ENCODE measurements at regions not wholly inside any gene's neighbourhood (a gene's known extent, or its start where the extent isn't known, plus 50 kb on each side); places are given as distances from the start of the nearest gene placed in this dataset.

DNA sequence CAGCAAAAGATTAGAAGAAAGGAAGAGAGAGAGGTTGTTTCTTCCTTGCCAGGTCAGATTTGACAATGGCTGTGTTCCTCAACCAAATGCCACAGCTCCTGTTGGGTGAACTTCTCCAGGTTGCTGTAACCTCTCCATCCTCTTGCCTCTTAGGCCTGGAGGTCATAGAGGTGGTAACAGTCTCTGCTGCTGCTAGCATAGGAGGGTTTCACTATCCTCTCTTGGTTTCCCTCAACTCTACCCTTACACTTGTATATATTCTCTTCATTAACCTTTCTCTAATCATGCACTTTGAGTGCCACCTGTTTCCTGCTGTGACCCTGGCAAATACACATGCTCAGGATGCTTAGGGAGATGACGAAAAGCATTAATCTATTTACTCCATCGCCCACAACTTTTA lies 67.7 kb upstream of the HIF1A start:
- Histone ChIP-seq H3K9me3 (ENCODE audit: control insufficient read depth, insufficient read depth, low read depth, low read length) (no peaks in the 10 kb centered on the region), H3K4me3 (ENCODE audit: low read depth, low read length) (no peak overlapping the region), H3K9ac (ENCODE audit: low read length) (no peak overlapping the region), H3K4me1 (ENCODE audit: control insufficient read depth, insufficient read depth, low read length) (peaks cover 4% of the 10 kb centered on the region), H3K27me3 (ENCODE audit: control insufficient read depth, insufficient read depth, low read length) (no peaks in the 10 kb centered on the region), H3K27ac (ENCODE audit: low read depth, low read length) (no peak overlapping the region), H3K36me3 (ENCODE audit: control insufficient read depth, insufficient read depth, low read length) (no peaks in the 10 kb centered on the region)

DNA sequence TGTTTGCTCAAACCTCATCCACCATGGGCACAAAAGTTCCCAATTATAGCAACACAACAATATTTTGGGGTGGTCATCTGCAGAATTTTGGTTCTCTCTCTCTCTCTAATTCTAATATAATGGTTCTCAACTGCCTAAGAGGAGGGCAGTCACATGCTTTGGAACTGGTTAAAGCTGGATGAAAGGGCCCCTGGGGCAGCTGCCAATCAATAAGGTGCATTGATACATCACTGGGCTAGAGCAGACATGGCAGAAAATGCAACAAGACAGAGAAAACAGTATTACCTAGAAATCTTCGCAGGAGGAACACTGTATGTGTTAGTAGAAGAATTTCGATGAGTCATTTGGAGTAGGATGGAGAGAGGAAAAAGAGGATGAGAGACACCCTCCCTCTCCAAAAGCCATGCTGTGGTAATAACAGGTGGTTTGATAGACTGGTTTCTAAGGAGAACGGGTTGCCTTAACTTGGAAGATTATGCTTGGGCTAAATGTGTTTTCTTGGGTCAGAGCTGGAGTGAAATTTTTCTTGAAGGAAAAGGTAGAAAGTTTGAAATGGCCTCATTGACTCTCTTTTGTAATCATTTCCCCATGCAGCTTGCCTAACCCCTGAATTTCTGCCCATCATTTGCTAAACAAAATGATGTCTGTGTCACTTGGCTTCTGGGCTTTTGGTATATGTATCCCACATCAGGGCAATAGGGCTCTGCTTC lies 67.1 kb upstream of the HIF1A start:
- no peak overlapping the region for H3K9ac ChIP-seq (ENCODE audit: low read length)
- H3K4me3 ChIP-seq (ENCODE audit: low read depth, low read length), result no peak overlapping the region
- H3K36me3 ChIP-seq (ENCODE audit: control insufficient read depth, insufficient read depth, low read length), result no peaks in the 10 kb centered on the region
- H3K27me3 ChIP-seq (ENCODE audit: control insufficient read depth, insufficient read depth, low read length), result no peaks in the 10 kb centered on the region
- H3K4me1 ChIP-seq (ENCODE audit: control insufficient read depth, insufficient read depth, low read length), result peaks cover 4% of the 10 kb centered on the region
- H3K27ac ChIP-seq (ENCODE audit: low read depth, low read length), result no peak overlapping the region
- no peaks in the 10 kb centered on the region for H3K9me3 ChIP-seq (ENCODE audit: control insufficient read depth, insufficient read depth, low read depth, low read length)

DNA sequence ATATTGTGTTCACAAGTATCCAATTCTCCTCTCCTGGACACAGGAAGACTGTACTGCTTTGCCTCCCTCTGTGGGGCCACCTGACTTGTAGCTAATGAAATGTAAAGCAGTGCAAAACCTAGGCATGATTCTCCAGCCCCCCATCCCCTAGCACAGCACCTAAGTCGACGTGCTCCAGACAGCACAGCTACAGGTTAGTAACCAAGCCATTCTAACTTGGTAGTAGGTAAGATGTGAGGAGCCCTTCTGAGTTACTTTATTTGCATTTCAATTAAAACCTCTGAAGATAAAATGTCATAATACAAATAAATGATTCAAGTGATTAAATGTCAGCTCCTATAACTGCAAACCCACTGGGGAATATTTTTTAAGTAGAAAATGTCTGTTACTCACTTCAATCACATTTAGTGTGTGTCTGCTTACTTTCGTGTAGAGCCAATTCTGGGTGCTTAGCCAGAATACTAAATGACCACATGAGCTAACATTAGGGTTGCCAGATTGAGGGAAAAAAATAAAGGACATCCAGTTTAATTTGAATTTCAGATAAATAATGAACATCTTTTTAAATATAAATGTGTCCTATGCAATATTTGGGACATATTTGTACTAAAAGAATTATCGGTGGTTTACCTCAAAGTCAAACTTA lies 64.8 kb upstream of the HIF1A start:
- H3K4me1 ChIP-seq (ENCODE audit: control insufficient read depth, insufficient read depth, low read length), result no peaks in the 10 kb centered on the region; the same call in 1 of the 2 replicates
- H3K27me3 ChIP-seq (ENCODE audit: control insufficient read depth, insufficient read depth, low read length), result no peaks in the 10 kb centered on the region
- no peak overlapping the region for H3K9ac ChIP-seq (ENCODE audit: low read length)
- no peak overlapping the region for H3K4me3 ChIP-seq (ENCODE audit: low read depth, low read length)
- no peak overlapping the region for H3K27ac ChIP-seq (ENCODE audit: low read depth, low read length)
- no peaks in the 10 kb centered on the region for H3K36me3 ChIP-seq (ENCODE audit: control insufficient read depth, insufficient read depth, low read length)
- no peaks in the 10 kb centered on the region for H3K9me3 ChIP-seq (ENCODE audit: control insufficient read depth, insufficient read depth, low read depth, low read length)

DNA sequence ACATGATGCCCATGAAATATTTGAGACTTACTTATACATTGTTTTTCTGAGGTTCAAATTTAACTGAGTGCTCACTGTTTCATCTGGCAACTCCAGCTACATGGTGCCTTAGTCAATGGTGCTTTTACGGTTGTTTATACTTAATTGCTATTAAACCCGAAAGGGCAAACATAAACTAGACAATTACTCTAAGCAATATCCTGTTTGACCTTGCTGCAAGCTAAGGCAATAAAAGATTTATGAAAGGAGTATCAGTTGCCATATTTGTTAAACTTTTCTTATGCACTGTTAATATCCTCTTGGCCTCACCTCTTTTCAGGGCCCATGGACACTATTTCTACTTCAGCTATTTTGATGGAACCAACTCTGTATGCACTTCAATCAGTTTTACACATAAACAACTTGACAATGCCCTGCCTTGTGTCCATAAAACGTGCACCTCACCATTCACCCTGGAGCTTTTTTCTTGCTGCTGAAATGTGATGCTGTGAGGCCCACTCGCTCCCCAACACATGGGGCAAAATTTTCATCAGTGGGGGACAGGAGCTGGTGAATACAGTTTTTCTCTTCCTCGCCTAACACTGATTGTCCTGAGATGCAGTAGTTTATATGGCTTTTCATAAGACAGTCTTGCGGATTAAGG lies 64.1 kb upstream of the HIF1A start:
- no peak overlapping the region for H3K27ac ChIP-seq (ENCODE audit: low read depth, low read length)
- H3K36me3 ChIP-seq (ENCODE audit: control insufficient read depth, insufficient read depth, low read length), result no peaks in the 10 kb centered on the region
- no peaks in the 10 kb centered on the region for H3K27me3 ChIP-seq (ENCODE audit: control insufficient read depth, insufficient read depth, low read length)
- no peak overlapping the region for H3K9ac ChIP-seq (ENCODE audit: low read length)
- no peaks in the 10 kb centered on the region for H3K9me3 ChIP-seq (ENCODE audit: control insufficient read depth, insufficient read depth, low read depth, low read length)
- no peak overlapping the region for H3K4me3 ChIP-seq (ENCODE audit: low read depth, low read length)
- no peaks in the 10 kb centered on the region; the same call in 1 of the 2 replicates for H3K4me1 ChIP-seq (ENCODE audit: control insufficient read depth, insufficient read depth, low read length)

DNA sequence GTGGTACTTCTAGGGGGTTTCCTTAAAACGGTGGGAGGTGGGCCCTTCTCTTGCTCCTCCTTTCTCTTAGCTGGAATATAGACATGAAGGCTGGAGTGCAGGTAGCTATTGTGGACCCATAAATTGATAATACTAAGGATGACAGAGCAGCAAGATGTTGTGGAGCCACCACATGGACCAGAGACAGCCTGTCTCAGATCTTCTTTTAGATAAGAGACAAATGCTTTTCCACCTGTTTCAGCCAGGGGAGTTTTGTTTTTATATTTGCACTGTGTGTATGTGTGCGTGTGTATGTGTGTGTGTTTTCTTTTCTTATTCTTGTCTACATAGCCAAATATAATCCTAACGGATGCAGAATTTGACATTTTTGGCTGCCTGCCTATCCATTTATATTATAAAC lies 62.9 kb upstream of the HIF1A start:
- no peak overlapping the region for H3K27ac ChIP-seq (ENCODE audit: low read depth, low read length)
- H3K4me3 ChIP-seq (ENCODE audit: low read depth, low read length), result no peak overlapping the region
- H3K9ac ChIP-seq (ENCODE audit: low read length), result no peak overlapping the region
- H3K4me1 ChIP-seq (ENCODE audit: control insufficient read depth, insufficient read depth, low read length), result no peaks in the 10 kb centered on the region; the same call in 1 of the 2 replicates
- H3K27me3 ChIP-seq (ENCODE audit: control insufficient read depth, insufficient read depth, low read length), result no peaks in the 10 kb centered on the region
- H3K9me3 ChIP-seq (ENCODE audit: control insufficient read depth, insufficient read depth, low read depth, low read length), result no peaks in the 10 kb centered on the region
- no peaks in the 10 kb centered on the region for H3K36me3 ChIP-seq (ENCODE audit: control insufficient read depth, insufficient read depth, low read length)

DNA sequence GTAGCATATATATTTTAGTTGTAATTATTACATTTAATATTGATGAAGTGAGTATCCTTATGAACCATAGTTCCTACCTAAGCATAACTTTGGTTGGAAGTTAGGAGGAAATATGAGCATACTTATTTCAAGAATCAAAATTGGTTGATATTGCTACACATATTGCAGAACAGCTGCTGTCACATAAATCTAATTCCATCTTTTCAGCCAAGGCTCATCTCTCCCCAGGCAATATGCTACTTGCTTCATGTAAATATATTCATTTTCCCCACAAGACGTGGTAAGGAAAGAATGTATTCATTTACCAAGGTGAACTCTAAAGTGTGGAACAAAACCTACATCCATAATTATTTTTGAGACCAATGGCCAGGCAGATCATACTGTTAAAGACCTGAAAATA lies 62.5 kb upstream of the HIF1A start:
- no peak overlapping the region for H3K4me3 ChIP-seq (ENCODE audit: low read depth, low read length)
- no peaks in the 10 kb centered on the region for H3K27me3 ChIP-seq (ENCODE audit: control insufficient read depth, insufficient read depth, low read length)
- H3K4me1 ChIP-seq (ENCODE audit: control insufficient read depth, insufficient read depth, low read length), result no peaks in the 10 kb centered on the region; the same call in 1 of the 2 replicates
- H3K9me3 ChIP-seq (ENCODE audit: control insufficient read depth, insufficient read depth, low read depth, low read length), result no peaks in the 10 kb centered on the region
- no peak overlapping the region for H3K9ac ChIP-seq (ENCODE audit: low read length)
- no peaks in the 10 kb centered on the region for H3K36me3 ChIP-seq (ENCODE audit: control insufficient read depth, insufficient read depth, low read length)
- no peak overlapping the region for H3K27ac ChIP-seq (ENCODE audit: low read depth, low read length)

DNA sequence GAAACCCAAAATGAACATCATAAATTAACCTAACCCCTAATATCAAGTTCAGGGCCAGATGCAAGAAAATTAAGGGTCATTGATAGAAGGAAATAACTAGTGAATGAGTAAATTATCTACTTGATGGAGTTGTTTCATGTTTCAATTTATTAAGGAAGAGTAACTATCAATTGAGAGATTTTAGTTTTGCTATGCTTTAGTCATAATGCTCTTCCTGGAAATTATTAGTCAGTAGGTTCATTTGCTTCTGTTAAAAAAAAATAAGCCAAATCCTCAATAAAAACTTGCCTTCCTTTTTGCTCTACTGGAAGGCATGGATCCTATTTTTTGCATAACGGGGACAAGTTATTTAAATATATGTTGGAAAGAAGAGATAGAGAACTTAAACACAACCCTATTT lies 59.0 kb upstream of the HIF1A start:
- Histone ChIP-seq H3K4me1 (ENCODE audit: control insufficient read depth, insufficient read depth, low read length) (no peaks in the 10 kb centered on the region), H3K27ac (ENCODE audit: low read depth, low read length) (no peak overlapping the region), H3K36me3 (ENCODE audit: control insufficient read depth, insufficient read depth, low read length) (no peaks in the 10 kb centered on the region), H3K9ac (ENCODE audit: low read length) (no peak overlapping the region), H3K4me3 (ENCODE audit: low read depth, low read length) (no peak overlapping the region), H3K27me3 (ENCODE audit: control insufficient read depth, insufficient read depth, low read length) (no peaks in the 10 kb centered on the region), H3K9me3 (ENCODE audit: control insufficient read depth, insufficient read depth, low read depth, low read length) (no peaks in the 10 kb centered on the region)

DNA sequence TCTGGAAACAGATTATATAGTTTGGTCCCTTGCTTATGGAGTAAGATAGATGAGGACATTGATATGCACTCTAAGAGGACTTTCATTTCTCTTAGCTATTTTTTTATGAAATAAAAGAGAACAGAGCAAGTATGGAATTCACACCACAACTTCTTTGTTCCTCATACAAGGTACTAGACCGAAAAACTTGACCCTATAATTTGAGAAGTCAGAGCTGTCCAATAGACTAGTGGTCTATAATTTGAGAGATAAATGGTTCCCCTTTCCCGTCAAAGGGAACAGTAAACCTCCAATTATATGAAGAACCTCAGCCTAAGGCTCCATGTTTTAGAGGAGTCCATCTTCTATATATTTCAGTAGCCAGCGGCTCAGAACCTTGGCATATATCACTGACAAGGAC lies 58.5 kb upstream of the HIF1A start:
- Histone ChIP-seq H3K27ac (ENCODE audit: low read depth, low read length) (no peak overlapping the region), H3K36me3 (ENCODE audit: control insufficient read depth, insufficient read depth, low read length) (no peaks in the 10 kb centered on the region), H3K9me3 (ENCODE audit: control insufficient read depth, insufficient read depth, low read depth, low read length) (no peaks in the 10 kb centered on the region), H3K4me3 (ENCODE audit: low read depth, low read length) (no peak overlapping the region), H3K9ac (ENCODE audit: low read length) (no peak overlapping the region), H3K4me1 (ENCODE audit: control insufficient read depth, insufficient read depth, low read length) (no peaks in the 10 kb centered on the region), H3K27me3 (ENCODE audit: control insufficient read depth, insufficient read depth, low read length) (no peaks in the 10 kb centered on the region)

DNA sequence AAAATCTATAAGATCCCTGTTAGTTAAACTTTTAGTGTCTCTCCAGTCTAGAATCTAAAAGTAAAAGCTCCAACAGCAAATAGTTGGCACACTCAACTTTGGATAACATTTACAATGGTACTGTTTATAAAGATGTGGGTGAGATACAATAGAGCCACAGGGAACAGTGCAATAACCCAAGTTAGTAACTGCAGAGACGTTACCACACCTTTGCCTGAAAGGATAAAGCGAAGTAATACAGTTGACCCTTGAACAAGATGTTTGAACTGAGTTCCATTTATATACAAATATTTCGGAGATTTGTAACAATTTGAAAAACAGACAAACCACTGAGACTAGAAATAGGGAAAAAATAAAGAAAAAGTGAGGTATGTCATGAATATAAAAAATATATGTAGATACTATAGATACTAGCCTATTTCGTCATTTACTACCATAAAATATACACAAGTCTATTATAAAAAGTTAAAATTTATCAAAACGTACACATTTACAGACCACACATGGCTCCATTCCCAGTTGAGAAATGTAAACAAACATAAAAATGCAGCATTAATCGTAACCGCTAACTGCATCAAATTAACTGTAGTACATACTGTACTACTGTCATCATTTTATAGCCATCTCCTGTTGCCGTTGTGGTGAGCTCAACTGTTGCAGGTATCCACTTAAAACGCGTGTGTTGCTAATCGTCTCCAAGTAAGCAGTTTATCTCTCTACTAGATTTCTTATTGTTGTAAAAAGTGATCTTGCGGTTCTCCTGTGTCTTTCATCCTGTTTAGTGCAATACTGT lies 56.5 kb upstream of the HIF1A start:
- Histone ChIP-seq H3K27me3 (ENCODE audit: control insufficient read depth, insufficient read depth, low read length) (no peaks in the 10 kb centered on the region), H3K4me3 (ENCODE audit: low read depth, low read length) (no peak overlapping the region), H3K9me3 (ENCODE audit: control insufficient read depth, insufficient read depth, low read depth, low read length) (no peaks in the 10 kb centered on the region), H3K4me1 (ENCODE audit: control insufficient read depth, insufficient read depth, low read length) (no peaks in the 10 kb centered on the region), H3K9ac (ENCODE audit: low read length) (no peak overlapping the region), H3K27ac (ENCODE audit: low read depth, low read length) (no peak overlapping the region), H3K36me3 (ENCODE audit: control insufficient read depth, insufficient read depth, low read length) (no peaks in the 10 kb centered on the region)

DNA sequence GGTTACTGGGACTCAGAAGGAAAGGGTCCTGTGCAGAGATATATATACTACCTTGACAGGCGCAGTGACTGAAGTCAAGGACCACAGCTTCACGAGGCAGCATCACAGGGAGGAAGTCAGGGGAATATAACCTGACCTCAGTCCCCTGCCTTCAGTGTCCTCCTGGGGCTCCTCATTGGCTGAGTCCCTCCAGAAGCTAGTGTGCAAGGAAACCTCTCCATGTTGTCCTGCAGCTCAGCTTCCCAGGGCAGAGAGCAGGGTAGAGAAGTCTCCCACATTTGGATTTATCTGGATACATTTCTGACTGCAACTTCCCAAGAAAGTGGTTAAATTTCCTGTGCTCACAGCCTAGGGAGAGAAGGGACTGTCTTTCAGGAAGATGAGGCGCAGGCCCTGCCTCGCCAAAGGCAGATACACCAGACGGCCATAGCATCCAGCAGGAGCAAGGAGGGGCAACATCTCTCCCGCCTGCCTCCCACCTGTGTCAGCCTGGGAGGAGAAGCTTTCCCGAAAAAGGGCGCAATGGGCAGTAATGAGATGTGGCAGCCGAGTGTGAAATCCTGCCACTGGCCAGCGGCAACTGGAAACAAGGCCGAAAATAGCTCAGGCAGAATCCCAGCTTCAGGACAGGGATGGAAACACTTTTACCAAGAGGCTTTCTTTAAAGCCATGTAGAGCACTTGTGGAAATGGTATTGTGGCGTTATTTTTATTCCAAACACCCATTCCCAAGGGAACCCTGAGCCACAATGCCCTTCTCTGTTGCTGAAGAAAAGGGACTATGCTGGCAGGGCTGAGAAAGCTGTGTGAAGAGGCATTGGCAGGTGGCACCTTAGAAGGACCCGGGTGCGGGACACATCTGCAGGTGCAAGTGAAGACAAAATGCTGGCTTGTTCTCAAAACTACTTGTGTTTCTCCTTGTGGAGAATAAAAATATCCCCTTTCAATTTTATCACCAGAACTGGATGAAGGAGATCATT lies 54.9 kb upstream of the HIF1A start:
- Histone ChIP-seq H3K9ac (ENCODE audit: low read length) (no peak overlapping the region), H3K4me1 (ENCODE audit: control insufficient read depth, insufficient read depth, low read length) (no peaks in the 10 kb centered on the region), H3K9me3 (ENCODE audit: control insufficient read depth, insufficient read depth, low read depth, low read length) (no peaks in the 10 kb centered on the region), H3K27me3 (ENCODE audit: control insufficient read depth, insufficient read depth, low read length) (no peaks in the 10 kb centered on the region), H3K36me3 (ENCODE audit: control insufficient read depth, insufficient read depth, low read length) (no peaks in the 10 kb centered on the region), H3K27ac (ENCODE audit: low read depth, low read length) (no peak overlapping the region), H3K4me3 (ENCODE audit: low read depth, low read length) (no peak overlapping the region)

Measured in HUES6 (cell line).